ENCODE measurements at regions not wholly inside any gene's neighbourhood (a gene's known extent, or its start where the extent isn't known, plus 50 kb on each side); places are given as distances from the start of the nearest gene placed in this dataset.

- no peak for TF ChIP-seq USF2 (CRISPR knock-in tag; IDR thresholded peaks at IDR 0.05)
- TF ChIP-seq ZNF138 (CRISPR knock-in tag; conservative IDR thresholded peaks at IDR 0.05): no peak
- TF ChIP-seq TEAD4 (CRISPR knock-in tag; IDR thresholded peaks at IDR 0.05): no peak
- TF ChIP-seq CTCF (IDR thresholded peaks at IDR 0.05): no peak
- no peak for TF ChIP-seq GABPB1 (CRISPR knock-in tag; IDR thresholded peaks at IDR 0.05)
- no peak for TF ChIP-seq ZBTB21 (CRISPR knock-in tag; IDR thresholded peaks at IDR 0.05; ENCODE audit: borderline replicate concordance)
- TF ChIP-seq MAX (CRISPR knock-in tag; IDR thresholded peaks at IDR 0.05): no peak
- no peak for TF ChIP-seq PRDM15 (CRISPR knock-in tag; IDR thresholded peaks at IDR 0.05)
- no peak for TF ChIP-seq ETV6 (CRISPR knock-in tag; IDR thresholded peaks at IDR 0.05)
- no peak for TF ChIP-seq SP1 (CRISPR knock-in tag; conservative IDR thresholded peaks at IDR 0.05)
- TF ChIP-seq ATF1 (CRISPR knock-in tag; IDR thresholded peaks at IDR 0.05): no peak
- TF ChIP-seq SMAD3 (CRISPR knock-in tag; IDR thresholded peaks at IDR 0.05; ENCODE audit: borderline replicate concordance): no peak
- TF ChIP-seq E2F1 (CRISPR knock-in tag; IDR thresholded peaks at IDR 0.05): no peak
- TF ChIP-seq TP53 (CRISPR knock-in tag; IDR thresholded peaks at IDR 0.05): no peak
Observed at GRCh38 chr1:99538618-99538956, 107.3 kb upstream of the PALMD start.

Data from WTC11 (cell line).